Stimulated activated CD8-positive, alpha-beta memory T cell treated with anti-CD3 and anti-CD28 coated beads, Interleukin-7, amount 100 ng/mL, for 24 hours (primary cell): ENCODE measurements at regions not wholly inside any gene's neighbourhood (a gene's known extent, or its start where the extent isn't known, plus 50 kb on each side); places are given as distances from the start of the nearest gene placed in this dataset.
"Not testable (repeated sequence)": the region's sequence is repeated elsewhere in the genome, so short reads cannot be mapped to it uniquely, and the experiment has no call there.

Experiments used
- DNase-seq: peaks from one replicate; pipeline ENCODE4 v3.0.0-alpha.2; 2020; ENCODE audit warnings: low read depth

DNA sequence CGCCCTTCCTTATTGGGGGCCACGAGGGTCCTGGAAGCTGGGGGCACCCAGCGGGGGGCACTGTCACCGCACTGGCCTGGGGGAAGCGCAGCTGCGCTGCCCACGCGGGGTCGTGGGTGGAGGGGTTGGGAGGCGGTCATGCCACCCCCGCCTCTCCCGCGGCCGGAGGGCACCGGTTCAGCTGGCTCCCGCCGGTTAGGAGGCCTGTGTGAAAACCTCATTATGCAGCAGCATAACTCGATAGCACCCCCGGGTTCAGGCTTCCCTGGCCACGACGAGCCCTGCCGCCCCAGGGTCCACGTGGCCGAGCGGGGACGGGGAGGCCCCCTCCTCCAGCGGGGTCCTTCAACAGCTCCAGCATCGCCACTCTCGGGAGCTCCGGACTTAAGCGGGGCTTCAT, 91.2 kb upstream of the ERCC6L2 start:
- no peak for DNase-seq

DNA sequence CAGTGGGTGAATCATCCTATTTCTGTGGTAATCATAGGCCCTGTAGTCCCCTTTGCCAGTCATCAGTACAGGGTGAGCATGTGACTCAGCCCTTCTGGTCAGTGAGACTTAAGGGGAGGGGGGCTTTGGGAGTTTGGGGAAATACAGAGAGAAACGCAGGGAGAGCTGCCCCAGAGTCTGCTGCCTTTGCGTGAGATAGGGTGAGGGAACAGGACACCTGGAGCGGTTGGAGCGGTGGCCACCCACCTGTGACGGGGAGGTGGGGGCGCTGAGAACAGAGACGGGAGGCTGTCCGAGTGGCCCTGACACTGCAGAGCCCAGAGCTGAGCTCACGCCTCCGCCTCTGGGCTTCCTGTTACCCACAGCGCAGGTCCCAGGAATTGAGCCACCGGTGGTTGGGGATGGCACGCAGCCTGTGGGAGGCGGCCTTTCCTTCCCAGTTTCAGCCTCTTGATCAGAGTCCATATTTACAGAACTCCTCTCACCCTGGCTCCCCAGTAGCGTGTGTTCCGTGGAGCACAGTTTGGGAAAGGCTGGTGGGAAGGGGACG, 92.0 kb upstream of the ERCC6L2 start:
- DNase-seq, result no peak

DNA sequence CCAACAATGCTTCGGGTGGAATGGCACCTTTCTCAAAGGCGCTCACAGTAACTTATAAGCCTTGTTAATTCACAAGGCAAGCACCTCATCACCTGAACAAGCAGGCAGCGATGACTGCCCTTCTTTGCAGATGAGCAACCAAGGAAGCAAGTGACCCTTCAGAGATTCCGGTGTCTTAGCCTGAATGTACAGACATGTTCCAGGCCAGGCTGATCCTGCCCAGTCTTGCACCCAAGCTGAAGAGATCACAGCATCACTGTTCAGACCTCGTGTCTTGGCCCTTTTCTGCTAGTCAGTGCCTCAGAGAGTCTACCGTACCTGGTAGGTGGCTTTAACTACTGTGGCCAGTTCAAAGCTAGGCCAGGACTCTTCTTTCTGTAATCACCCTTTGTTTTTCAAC, 94.7 kb upstream of the ERCC6L2 start:
- no peak for DNase-seq

GRCh38 chr9:95780121-95780520, 95.4 kb upstream of the ERCC6L2 start:
- DNase-seq, result no peak

GRCh38 chr9:95779597-95779996, 95.9 kb upstream of the ERCC6L2 start:
- DNase-seq, result not testable (repeated sequence)

- no peak for DNase-seq
Observed at GRCh38 chr9:95778957-95779356, 96.5 kb upstream of the ERCC6L2 start.

DNA sequence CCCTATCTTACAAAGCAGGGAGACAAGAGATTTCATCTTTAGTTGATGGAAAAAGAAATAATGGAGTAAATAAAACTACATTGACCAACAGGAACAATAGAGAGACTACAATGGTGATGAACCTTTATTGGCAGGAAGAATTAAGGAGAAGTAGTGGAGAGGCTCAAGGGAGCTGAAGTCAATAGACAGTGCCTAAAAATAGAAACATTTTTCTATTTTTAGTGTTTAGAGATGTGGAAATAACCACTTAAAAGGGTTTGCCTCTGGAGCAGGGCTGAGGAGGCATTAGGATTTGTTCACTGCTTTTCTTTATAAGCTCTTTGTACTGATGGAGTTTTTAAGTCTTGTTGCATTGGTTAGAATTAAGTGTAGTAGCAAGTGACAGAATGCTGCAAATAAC, 98.4 kb upstream of the ERCC6L2 start:
- DNase-seq, result no peak

DNA sequence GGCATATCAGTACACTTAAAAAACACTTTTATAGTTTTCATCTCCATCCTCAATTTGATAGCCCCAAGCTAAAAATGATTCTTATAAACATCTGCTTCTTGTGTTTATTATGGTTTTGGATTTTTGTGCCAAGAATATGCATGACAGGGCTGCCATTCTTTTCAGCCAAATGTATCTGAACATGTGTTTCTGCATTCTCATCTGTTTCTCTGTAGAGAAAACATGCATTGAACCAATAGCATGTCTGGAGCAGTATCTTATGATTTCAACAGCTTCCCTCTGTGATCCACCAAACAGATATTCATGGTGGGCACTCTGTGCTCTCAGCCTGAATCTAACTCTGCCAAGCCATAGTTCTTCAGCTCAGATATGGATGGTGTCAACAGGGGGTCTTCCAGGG, 99.3 kb upstream of the ERCC6L2 start:
- DNase-seq, result no peak

GRCh38 chr9:95775191-95775590, 100.3 kb upstream of the ERCC6L2 start:
- no peak for DNase-seq

- no peak for DNase-seq
Observed at GRCh38 chr9:95773053-95773418, 102.5 kb upstream of the ERCC6L2 start.

DNA sequence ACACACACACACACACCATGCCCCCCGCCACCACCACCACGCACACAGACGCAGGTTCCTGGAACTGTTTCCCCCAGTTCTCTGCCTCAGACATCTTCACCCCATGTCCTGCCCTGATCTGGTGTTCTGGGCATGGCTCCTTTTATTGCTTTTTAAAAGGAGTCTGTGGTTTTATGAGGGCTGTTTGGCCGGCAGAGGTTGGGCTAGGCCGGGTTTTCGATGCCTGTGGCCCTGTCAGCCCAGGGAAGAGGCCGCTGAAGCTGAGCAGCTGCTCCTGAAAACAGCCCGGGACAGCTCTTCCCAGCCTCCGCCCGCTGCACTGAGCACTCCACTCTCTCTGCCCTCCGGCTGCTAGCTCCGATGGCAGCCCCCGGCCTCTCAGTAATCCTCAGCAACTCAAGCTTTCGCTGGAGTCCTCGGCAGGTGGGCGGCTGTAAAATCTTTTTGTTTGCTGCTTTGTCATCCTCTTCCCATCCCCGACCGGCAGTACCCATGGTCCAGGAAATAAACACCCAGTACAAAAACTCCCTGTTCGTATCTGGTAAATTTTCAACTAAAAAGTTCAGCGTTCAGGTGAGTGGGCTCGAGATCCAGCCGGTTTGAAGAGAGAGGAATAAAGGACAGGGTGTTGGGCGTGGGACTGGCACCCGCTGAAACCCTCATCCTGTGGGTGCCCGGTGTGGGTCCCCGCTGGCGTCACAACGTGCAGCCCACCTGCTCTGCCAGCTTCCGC, 103.0 kb upstream of the ERCC6L2 start:
- DNase-seq, result no peak

DNA sequence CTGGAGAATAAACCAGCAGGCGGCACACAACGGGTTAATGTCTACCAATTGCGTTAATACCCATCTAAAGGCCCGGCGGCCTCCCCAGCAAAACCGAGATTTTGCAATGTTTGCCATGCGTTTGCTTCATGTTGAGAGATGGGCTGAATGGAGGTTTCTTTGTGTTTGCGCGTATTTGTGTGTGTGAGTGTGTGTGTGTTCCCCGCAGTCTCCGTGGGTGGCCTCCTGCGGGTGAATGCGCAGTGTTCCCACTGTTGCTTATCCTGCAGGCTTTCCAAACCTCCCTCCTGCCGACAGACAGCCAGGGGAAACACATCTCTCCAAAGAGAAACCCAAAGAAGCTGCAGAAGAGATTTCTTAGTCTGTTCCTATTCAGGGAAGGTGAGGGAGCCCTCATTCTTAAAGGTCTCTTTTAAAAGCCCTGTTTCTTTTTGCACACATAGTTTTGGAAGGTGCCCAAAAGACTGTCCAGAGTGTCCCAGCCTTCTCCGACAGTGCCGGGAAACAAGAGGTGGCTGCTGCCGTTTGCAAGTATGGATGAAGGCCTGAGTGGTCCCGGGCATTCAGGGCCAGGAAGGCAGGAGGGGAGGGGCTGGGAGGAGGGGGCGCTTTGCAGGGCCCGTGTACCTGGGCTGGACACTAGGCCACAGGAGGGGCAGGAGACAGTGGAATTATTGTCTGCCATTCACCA, 103.8 kb upstream of the ERCC6L2 start:
- DNase-seq, result no peak

- DNase-seq, result no peak
Observed at GRCh38 chr9:95770653-95771131, 104.8 kb upstream of the ERCC6L2 start.

DNA sequence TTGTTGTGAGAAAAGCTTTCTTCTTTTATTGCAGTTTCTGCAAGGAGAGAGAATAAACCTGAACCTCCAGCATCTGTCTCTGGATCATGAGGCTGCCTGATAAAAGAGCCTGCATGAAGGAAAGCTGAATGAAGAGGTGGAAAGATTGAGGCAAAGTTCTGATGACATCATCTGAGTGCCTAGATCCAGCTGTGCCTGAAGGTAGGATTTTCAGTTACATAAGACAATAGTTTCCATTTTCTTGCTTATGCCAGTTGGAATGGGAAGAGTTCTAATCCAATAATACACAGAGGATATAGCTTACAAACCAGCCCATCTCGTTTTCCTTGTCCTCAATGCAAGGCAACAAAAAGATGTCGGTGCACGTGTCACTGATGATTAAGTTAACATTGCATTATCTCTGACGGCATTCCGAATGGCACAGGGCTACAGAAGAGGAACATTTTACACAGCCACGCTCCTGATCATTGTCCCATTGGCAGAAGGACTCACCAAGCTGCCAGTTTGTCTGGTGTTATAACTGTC, 105.5 kb upstream of the ERCC6L2 start:
- DNase-seq, result no peak

DNA sequence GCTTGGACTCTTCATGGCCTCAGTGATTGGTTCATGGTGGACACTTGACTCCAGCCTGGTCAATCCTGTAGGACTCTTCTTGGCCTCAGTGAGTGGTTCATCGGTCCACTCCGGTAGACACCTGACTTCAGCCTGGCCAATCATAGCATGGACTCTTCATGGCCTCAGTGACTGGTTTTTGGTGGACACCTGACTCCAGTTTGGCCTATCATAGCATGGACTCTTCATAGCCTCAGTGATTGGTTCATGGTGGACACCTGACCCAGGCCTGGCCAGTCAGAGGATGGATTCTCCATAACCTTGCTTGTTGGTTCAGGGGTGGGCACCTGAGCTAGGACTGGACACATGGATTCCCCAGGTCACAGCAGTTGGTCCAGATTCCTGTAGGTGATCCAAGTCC, 106.0 kb upstream of the ERCC6L2 start:
- no peak for DNase-seq

DNA sequence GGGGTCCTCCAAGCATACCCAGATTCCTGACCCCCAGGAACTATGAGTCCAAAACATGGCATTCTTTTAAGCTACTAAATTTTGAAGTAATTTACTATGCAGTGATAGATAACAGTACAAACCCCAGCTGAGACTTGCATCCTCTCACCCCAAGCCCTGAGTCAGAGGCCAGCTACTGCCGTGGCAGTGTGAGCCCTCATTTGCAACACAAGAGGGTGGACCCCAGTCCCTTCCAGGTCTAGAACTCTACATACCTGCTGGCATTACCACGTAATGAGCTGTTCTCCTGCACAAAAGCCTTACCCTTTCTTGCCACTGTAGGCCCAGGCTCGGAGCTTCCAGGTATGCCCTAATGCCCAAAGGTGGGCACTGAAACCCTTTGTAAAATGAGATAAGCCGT, 108.6 kb upstream of the ERCC6L2 start:
- DNase-seq, result no peak

DNA sequence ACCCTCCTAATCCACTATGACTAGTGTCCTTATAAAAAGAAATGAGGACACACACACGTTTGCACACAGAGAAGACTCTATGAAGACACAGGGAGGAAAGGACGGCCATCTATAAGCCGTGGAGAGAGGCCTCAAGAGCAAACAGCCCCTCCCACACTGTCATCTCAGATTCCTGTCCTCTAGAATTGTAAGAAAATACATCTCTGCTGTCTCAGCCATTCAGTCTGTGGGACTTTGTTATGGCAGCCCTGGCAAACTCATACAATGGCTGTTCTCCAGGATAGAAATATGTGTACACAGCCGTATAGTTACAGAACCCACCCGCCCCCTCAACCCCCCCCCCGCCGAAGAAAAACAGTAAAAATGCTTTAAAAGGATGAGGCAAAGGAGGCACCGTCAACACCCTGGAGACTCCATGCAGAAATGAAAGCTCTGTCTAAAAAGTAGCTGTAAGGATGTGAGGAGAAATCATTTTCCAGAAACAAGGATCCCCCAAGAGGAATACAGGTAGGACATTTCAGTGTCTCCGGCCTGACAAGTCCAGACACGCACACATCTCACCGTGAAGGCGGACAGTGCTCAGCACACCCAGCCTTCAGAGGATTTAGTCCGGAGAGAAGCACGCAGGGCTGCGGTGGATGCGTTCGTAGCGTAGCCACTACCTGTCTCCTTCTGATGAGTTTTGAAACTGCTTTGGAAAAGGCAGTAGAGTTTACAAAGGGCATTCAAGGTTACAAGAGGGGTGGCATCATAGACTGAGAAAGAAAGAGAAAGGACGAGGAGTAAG, 110.8 kb upstream of the ERCC6L2 start:
- no peak for DNase-seq

GRCh38 chr9:95763983-95764382, 111.5 kb upstream of the ERCC6L2 start:
- DNase-seq, result no peak

- no peak for DNase-seq
Observed at GRCh38 chr9:95763006-95763405, 112.5 kb upstream of the ERCC6L2 start.

DNA sequence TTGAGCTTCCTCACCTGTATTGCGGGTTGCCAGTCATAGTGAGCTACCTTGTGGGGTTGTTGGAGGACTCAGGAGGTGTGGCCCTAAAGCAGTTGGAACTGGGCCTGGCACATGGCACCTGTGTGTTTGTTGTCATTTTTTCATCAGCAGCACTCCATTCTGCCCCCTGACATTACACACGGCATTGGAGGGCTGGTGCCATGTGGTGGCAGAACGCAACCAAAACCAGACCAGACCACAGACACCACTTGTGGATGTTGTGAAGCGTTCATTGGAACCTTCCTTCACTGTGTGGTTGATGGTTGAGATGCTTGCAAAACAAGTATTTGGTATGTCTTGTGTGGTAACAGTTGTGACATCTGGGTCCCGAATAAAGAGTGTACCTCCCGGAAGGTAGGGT, 113.2 kb upstream of the ERCC6L2 start:
- no peak for DNase-seq

GRCh38 chr9:95760791-95761190, 114.7 kb upstream of the ERCC6L2 start:
- no peak for DNase-seq

GRCh38 chr9:95757439-95757838, 118.1 kb upstream of the ERCC6L2 start:
- no peak for DNase-seq
